Fibroblast of pulmonary artery (primary cell): ENCODE measurements at regions not wholly inside any gene's neighbourhood (a gene's known extent, or its start where the extent isn't known, plus 50 kb on each side); places are given as distances from the start of the nearest gene placed in this dataset.

ENCODE experiments used
- DNase-seq: peaks from one replicate; pipeline ENCODE4 v3.0.0-alpha.2; 2010; ENCODE audit warnings: low read depth
- H3K4me3 ChIP-seq: replicated peaks from 2 replicates; pipeline ENCODE4 v1.5.1; 2011; ENCODE audit warnings: low read depth, mild to moderate bottlenecking, control low read depth, low read length, moderate library complexity
- CTCF ChIP-seq: IDR thresholded peaks from 2 replicates; pipeline ENCODE4 v1.5.1; 2011; ENCODE audit warnings: mild to moderate bottlenecking, control low read depth, low read length, inconsistent platforms; ENCODE audit errors: missing control alignments

GRCh38 chr10:120278069-120278468 is 179.0 kb upstream of the PLPP4 start:
- no peak for TF ChIP-seq CTCF
- H3K4me3 ChIP-seq: no peak overlapping the region
- no peak for DNase-seq

GRCh38 chr10:120279196-120279595 is 177.8 kb upstream of the PLPP4 start:
- DNase-seq: no peak
- no peak for TF ChIP-seq CTCF
- H3K4me3 ChIP-seq: no peak overlapping the region

GRCh38 chr10:120282421-120282820 is 174.6 kb upstream of the PLPP4 start:
- no peak for TF ChIP-seq CTCF
- H3K4me3 ChIP-seq: no peak overlapping the region
- DNase-seq: no peak

- no peak for DNase-seq
- no peak overlapping the region for H3K4me3 ChIP-seq
- no peak for TF ChIP-seq CTCF
Measured at GRCh38 chr10:120282846-120283492, 174.1 kb upstream of the PLPP4 start.

GRCh38 chr10:120285408-120285807 is 171.6 kb upstream of the PLPP4 start:
- H3K4me3 ChIP-seq: no peak overlapping the region
- no peak for TF ChIP-seq CTCF
- no peak for DNase-seq

GRCh38 chr10:120286280-120286679 is 170.7 kb upstream of the PLPP4 start:
- no peak for TF ChIP-seq CTCF
- no peak for DNase-seq
- no peak overlapping the region for H3K4me3 ChIP-seq

GRCh38 chr10:120300513-120300912 is 156.5 kb upstream of the PLPP4 start:
- no peak overlapping the region for H3K4me3 ChIP-seq
- DNase-seq: no peak
- no peak for TF ChIP-seq CTCF
